PFSK-1 (cell line): ENCODE measurements at regions not wholly inside any gene's neighbourhood (a gene's known extent, or its start where the extent isn't known, plus 50 kb on each side); places are given as distances from the start of the nearest gene placed in this dataset.

Source experiments
- POLR2AphosphoS5 ChIP-seq: IDR thresholded peaks from 2 replicates; pipeline ENCODE4 v1.6.1; 2012; ENCODE audit warnings: low read depth, mild to moderate bottlenecking, control low read depth, low read length, moderate library complexity
- SIN3A ChIP-seq: IDR thresholded peaks from 2 replicates; pipeline ENCODE4 v1.6.1; 2012; ENCODE audit warnings: mild to moderate bottlenecking, low read length, moderate library complexity, borderline replicate concordance; ENCODE audit not compliant: insufficient read depth

DNA sequence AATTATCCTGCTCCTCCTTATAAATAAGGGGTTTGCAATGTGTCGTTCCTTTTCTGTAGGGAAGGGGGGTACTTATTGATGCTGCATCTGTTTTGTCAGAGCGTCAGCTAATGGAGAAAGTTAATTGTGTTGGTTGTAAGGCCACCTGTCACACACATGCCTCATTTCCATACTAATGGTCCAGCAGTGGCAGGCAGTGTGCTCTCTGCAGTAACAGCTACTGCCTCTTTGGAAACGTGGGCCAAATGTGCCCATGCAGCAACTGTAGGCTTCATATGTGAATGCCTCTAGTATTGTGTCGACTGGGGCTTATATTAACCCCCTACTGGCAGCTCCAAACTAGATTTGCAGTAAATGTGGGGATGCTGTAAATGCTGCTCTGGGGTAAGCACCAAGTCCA lies 56.3 kb upstream of the OLIG3 start:
- TF ChIP-seq SIN3A: no peak
- TF ChIP-seq POLR2AphosphoS5: no peak
